HFFc6 (cell line): ENCODE measurements at regions not wholly inside any gene's neighbourhood (a gene's known extent, or its start where the extent isn't known, plus 50 kb on each side); places are given as distances from the start of the nearest gene placed in this dataset.
A peak's percentile ranks its signal among the peaks of the same experiment; 100 is the strongest.

Experiments
- DNase-seq: peaks from one replicate; pipeline ENCODE4 v3.0.0-alpha.2; 2018
- H3K27ac Mint-ChIP-seq: 2 replicates; pipeline ENCODE4 v1.8.0; 2020; ENCODE audit warnings: mild to moderate bottlenecking, mixed read lengths
- H3K27me3 Mint-ChIP-seq: 2 replicates; pipeline ENCODE4 v1.8.0; 2021; ENCODE audit warnings: mild to moderate bottlenecking, moderate library complexity, mixed read lengths; ENCODE audit not compliant: insufficient read depth
- H3K36me3 Mint-ChIP-seq: 2 replicates; pipeline ENCODE4 v1.8.0; 2021; ENCODE audit warnings: low read depth, mixed read lengths
- H3K4me1 Mint-ChIP-seq: 2 replicates; pipeline ENCODE4 v1.8.0; 2020; ENCODE audit warnings: low read depth, mixed read lengths
- H3K4me3 Mint-ChIP-seq: 2 replicates; pipeline ENCODE4 v1.8.0; 2020; ENCODE audit warnings: mild to moderate bottlenecking, moderate library complexity, mixed read lengths
- H3K9me3 Mint-ChIP-seq: 2 replicates; pipeline ENCODE4 v1.8.0; 2020; ENCODE audit warnings: mild to moderate bottlenecking, mixed read lengths
- TF ChIP-seq, protein P1 (sequence below): fragments of 200-600 bp; sonication (generic); IDR thresholded peaks from 2 replicates; pipeline ENCODE4 v1.5.0; 2021; ENCODE audit warnings: antibody characterized with exemption, mild to moderate bottlenecking

DNA sequence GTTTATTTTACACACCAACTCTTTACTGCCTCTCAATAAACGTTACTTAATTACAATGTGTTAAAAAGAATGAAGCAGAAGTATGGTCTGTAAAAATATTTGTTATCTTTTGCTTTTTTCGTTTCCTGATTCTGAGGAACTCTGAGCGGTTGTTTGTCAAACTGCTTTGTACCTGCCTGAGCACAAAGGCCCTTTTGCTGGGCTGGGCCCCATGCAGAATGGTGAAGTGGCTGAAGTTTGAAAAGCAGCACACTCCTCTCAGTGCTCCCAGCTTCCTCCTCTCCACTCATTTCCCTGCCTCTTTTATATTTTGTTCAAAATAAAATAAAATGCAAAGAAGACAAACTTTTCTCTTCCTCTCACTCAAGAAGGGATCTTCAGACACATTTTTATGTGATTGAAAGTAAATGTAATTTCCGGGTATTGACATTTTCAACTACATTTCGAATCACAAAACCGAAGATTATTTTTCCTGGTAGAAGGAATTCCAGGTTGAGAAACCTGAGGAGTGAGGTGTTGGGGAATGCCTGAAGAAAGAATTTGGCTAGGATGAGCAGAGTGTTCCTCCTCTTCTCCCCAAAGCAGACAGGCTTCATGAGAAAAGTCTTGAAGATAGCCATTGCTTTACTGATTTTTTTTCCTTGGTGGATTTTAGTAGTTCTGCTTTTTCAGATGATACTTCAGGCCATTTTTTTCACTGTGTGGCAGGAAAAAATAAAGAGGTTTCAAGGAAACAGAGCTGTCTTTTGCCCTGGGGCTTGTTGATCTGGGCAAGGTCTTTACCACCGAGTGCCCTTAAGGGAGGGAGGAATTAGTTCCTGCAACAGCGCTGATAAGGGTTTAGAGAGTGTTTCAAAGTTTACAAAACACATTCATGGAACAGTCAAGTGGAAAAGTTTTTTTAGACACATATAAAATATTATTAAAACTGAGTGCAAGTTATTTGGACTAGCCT, 229.8 kb downstream of the NFKBIZ start:
- H3K27me3 Mint-ChIP-seq: no peaks in the 10 kb centered on the region
- peaks cover 36% of the 10 kb centered on the region for H3K4me1 Mint-ChIP-seq
- TF ChIP-seq, protein P1, sequence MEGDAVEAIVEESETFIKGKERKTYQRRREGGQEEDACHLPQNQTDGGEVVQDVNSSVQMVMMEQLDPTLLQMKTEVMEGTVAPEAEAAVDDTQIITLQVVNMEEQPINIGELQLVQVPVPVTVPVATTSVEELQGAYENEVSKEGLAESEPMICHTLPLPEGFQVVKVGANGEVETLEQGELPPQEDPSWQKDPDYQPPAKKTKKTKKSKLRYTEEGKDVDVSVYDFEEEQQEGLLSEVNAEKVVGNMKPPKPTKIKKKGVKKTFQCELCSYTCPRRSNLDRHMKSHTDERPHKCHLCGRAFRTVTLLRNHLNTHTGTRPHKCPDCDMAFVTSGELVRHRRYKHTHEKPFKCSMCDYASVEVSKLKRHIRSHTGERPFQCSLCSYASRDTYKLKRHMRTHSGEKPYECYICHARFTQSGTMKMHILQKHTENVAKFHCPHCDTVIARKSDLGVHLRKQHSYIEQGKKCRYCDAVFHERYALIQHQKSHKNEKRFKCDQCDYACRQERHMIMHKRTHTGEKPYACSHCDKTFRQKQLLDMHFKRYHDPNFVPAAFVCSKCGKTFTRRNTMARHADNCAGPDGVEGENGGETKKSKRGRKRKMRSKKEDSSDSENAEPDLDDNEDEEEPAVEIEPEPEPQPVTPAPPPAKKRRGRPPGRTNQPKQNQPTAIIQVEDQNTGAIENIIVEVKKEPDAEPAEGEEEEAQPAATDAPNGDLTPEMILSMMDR: no peak
- peak overlapping the region; percentile 22; the same call in 1 of the 2 replicates for H3K27ac Mint-ChIP-seq
- H3K9me3 Mint-ChIP-seq: no peaks in the 10 kb centered on the region
- H3K4me3 Mint-ChIP-seq: no peak overlapping the region
- no peaks in the 10 kb centered on the region for H3K36me3 Mint-ChIP-seq
- no peak for DNase-seq

DNA sequence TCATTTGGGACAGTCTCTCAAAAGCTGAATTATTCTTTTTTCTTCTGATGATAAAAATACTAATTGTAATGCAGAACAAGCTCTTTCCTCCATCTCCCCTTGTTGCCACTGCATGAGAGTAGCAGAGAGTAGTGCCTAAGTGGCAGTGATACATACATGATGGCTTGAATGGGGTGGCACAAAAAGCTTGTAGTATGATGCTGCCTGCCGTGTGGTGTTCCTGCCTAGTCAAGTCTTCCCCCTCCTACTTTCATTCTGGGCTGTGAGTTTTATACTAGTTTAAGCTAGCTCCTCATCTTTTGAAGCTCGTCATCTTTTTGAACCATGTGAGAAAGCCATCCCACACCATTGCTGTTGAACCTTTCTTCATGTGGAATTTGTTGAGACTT, 230.5 kb downstream of the NFKBIZ start:
- TF ChIP-seq, protein P1: no peak
- no peak for DNase-seq

DNA sequence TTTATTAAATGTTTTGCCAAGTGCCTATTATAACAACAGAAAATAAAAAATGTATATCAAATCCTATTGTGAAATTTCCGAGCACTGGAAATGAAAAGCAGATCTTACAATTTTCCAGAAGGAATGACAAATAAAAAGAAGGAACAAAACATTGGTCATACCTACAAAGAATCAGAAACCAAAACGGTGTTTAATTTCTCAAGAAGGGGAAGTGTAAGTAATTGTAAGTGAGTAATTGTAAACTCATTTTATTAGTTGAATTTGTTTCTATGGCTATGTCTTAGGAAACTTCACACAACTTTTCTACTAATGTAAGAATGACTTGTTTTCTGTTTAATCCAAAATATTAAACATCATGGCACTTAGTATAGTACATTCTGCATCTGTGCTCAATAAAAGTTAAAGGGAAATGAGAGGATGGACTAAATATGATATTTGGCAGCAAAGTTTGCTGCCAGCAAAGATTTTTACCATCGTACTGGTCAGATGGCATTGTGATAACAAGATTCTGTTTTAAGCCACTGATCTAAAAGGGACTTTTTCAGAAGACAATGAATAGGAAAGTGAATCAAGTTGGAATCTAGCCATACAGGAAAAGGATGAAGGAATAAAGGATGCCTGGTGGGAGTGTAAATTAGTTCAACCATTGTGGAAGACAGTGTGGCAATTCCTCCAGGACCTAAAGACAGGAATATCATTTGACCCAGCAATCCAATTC, 232.4 kb downstream of the NFKBIZ start:
- TF ChIP-seq, protein P1: no peak
- no peak for DNase-seq
- no peaks in the 10 kb centered on the region for H3K9me3 Mint-ChIP-seq
- peaks cover 56% of the 10 kb centered on the region for H3K4me1 Mint-ChIP-seq
- H3K36me3 Mint-ChIP-seq: no peaks in the 10 kb centered on the region
- no peaks in the 10 kb centered on the region for H3K27me3 Mint-ChIP-seq
- H3K4me3 Mint-ChIP-seq: no peak overlapping the region
- H3K27ac Mint-ChIP-seq: no peak overlapping the region

More for the DNA sequence above, 230.5 kb downstream of the NFKBIZ start:
- Mint-ChIP-seq H3K9me3 (no peaks in the 10 kb centered on the region), H3K27me3 (no peaks in the 10 kb centered on the region), H3K4me1 (peaks cover 42% of the 10 kb centered on the region), H3K27ac (no peak overlapping the region), H3K4me3 (no peak overlapping the region), H3K36me3 (no peaks in the 10 kb centered on the region)

DNA sequence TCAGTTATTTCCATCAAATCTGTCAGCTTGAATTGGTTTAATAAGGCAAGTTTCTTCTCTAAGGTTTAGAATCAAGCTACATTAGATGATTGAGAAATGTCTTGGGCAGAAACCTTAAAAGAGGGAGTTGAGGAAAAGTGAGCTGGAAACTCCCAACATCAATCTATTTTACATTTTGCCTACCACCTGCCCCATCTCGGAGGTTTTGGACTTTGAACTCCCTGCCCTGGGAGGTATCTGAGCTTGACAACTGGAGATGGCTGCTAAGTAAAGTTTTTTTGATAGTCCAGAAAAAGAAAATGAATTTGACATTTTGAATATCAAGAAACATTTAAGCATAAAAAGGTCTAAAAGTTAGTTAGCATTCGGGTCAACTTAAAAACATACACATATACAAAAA, 234.2 kb downstream of the NFKBIZ start:
- H3K36me3 Mint-ChIP-seq: no peaks in the 10 kb centered on the region
- H3K9me3 Mint-ChIP-seq: no peaks in the 10 kb centered on the region
- H3K4me3 Mint-ChIP-seq: no peak overlapping the region
- H3K4me1 Mint-ChIP-seq: peaks cover 67% of the 10 kb centered on the region
- no peak for DNase-seq
- TF ChIP-seq, protein P1: no peak
- no peak overlapping the region for H3K27ac Mint-ChIP-seq
- H3K27me3 Mint-ChIP-seq: no peaks in the 10 kb centered on the region

DNA sequence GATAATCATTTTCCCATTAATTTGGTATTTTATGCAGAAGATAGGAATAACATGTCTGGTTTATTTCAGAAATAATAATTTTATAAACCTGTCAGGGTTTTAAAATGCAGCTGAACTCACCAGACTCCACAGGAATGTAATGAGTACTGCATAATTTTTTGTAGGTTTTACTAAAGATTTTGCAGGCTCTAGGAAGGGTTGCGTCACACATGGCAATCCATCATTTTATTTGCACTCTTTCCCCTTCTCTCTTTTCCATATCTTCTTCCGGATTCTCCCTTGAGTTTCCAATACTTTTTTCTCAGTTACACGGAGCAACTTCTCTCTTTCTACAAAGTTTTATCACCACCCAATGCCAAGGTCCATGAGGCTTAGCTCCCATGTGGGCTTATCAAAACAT, 234.7 kb downstream of the NFKBIZ start:
- peak; percentile 37 for DNase-seq
- Mint-ChIP-seq H3K36me3 (no peaks in the 10 kb centered on the region), H3K4me1 (peaks cover 71% of the 10 kb centered on the region), H3K27ac (no peak overlapping the region; the same call in 1 of the 2 replicates), H3K9me3 (no peaks in the 10 kb centered on the region), H3K4me3 (no peak overlapping the region), H3K27me3 (no peaks in the 10 kb centered on the region)
- TF ChIP-seq, protein P1: no peak
